ENCODE measurements at regions not wholly inside any gene's neighbourhood (a gene's known extent, or its start where the extent isn't known, plus 50 kb on each side); places are given as distances from the start of the nearest gene placed in this dataset.

DNA sequence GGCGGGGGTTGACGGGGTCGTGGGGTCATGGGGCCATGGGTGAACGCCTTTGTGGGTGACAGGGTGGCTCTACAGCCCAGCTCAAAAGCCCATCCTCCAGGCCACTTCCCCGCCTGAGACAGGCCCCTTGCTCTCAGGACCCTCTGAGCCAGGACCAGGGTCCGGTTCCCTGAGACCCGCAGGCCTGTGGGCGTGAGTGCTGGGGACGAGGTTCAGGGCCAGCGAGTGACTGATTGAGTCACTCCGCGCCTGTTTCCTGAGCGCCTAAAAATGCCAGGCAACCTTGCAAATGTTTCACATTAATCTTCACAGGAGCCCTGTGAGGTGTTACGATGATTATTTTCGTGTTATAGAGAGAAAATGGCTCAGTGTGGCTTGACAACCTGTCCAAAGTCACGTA, 97.8 kb downstream of the ZNF674 start:
- in situ Hi-C loops (cut with HindIII; ENCODE audit: low pct_ligation_motif_present, low pct_unique_long_range_greater_than_20kb, low sequenced_read_pairs): no loop called here
- DNase-seq: peak; percentile 4

DNA sequence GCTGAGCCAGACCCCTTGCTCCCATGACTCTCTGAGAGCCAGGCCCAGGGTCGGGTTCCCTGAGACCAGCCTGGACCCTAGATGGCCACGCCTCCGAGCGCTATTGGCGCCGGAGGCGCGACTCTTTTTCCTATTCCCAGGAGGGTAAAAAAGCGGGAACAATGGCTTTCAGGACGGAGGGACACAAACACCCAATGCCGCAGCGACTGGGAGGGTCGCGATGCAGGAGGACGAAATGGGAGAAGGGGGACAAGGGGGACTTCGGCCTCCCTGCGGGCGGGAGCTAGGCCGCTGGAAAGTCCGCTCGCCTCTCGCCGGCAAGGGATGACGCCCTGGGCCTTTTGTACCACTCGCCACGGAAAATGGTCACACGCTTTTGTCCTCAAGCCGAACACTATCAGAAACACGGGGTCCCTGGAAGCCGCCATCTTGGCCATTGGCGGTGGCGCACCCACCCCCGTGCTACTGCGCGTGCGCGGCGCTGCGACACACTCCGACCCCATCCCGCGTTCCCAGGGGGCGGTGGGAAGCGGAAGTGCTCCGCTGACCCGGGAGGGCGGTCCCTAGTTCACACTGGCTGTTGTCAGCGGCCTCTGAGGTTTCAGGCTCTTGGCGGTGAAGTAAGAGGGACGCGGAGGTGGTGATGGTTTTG, 98.4 kb downstream of the ZNF674 start:
- in situ Hi-C loops (cut with HindIII; ENCODE audit: low pct_ligation_motif_present, low pct_unique_long_range_greater_than_20kb, low sequenced_read_pairs): no loop called here
- peak; percentile 76 for DNase-seq

- in situ Hi-C loops (cut with HindIII; ENCODE audit: low pct_ligation_motif_present, low pct_unique_long_range_greater_than_20kb, low sequenced_read_pairs): no loop called here
- DNase-seq: peak; percentile 77
These were observed 101.2 kb downstream of the ZNF674 start for GRCh38 chrX:46444011-46444410.

GRCh38 chrX:46436744-46437143, 108.5 kb downstream of the ZNF674 start:
- in situ Hi-C loops (cut with HindIII; ENCODE audit: low pct_ligation_motif_present, low pct_unique_long_range_greater_than_20kb, low sequenced_read_pairs): no loop called here
- DNase-seq: no peak

GRCh38 chrX:46433892-46434291, 111.3 kb downstream of the ZNF674 start:
- DNase-seq: no peak
- in situ Hi-C loops (cut with HindIII; ENCODE audit: low pct_ligation_motif_present, low pct_unique_long_range_greater_than_20kb, low sequenced_read_pairs): no loop called here

GRCh38 chrX:46408553-46409407, 136.4 kb downstream of the ZNF674 start:
- DNase-seq: peak; percentile 46
- in situ Hi-C loops (cut with HindIII; ENCODE audit: low pct_ligation_motif_present, low pct_unique_long_range_greater_than_20kb, low sequenced_read_pairs): no loop called here

- no peak for DNase-seq
- in situ Hi-C loops (cut with HindIII; ENCODE audit: low pct_ligation_motif_present, low pct_unique_long_range_greater_than_20kb, low sequenced_read_pairs): no loop called here
These were observed 137.5 kb downstream of the ZNF674 start for GRCh38 chrX:46407753-46408130.

GRCh38 chrX:46407036-46407752, 138.0 kb downstream of the ZNF674 start:
- no peak for DNase-seq
- in situ Hi-C loops (cut with HindIII; ENCODE audit: low pct_ligation_motif_present, low pct_unique_long_range_greater_than_20kb, low sequenced_read_pairs): no loop called here

DNA sequence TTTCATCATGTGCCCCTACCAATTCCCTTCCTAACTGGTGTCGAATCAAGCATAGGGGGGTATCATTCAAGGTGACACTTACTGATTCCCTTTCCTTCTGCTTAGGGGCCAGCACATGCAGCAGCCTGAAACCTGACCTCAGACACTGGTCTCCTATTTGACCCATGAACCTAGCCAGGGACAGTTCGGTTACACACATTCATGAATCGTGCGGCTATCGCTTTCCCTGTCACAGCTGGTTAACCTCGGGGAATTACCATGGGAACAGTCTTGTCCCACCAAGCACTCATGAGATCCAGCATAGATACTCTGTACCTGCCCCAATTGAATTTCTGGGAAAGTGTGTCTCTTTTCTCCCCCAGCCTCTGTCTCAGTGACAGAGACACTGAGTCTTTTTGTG, 140.4 kb downstream of the ZNF674 start:
- no peak for DNase-seq
- in situ Hi-C loops (cut with HindIII; ENCODE audit: low pct_ligation_motif_present, low pct_unique_long_range_greater_than_20kb, low sequenced_read_pairs): no loop called here

- in situ Hi-C loops (cut with HindIII; ENCODE audit: low pct_ligation_motif_present, low pct_unique_long_range_greater_than_20kb, low sequenced_read_pairs): no loop called here
- no peak for DNase-seq
These were observed 144.4 kb downstream of the ZNF674 start for GRCh38 chrX:46400530-46401443.

DNA sequence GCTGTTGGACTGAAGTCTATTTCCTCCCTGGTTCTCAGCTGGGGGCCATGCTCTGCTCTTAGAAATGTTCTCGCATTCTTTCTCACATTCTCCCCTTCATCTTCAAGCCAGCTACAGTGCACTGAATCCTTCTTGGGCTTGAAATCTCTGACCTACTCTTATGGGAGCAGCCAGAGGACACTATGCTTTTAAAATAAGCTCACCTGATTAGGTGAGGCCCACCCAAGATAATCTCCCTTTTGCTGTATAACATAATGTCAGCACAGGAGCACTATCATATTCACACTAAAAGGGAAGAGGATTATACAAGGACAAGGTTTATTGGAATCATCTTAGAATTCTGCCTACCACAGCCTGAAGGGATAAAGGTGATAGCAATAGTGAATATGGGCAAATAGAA, 146.3 kb downstream of the ZNF674 start:
- in situ Hi-C loops (cut with HindIII; ENCODE audit: low pct_ligation_motif_present, low pct_unique_long_range_greater_than_20kb, low sequenced_read_pairs): no loop called here

DNA sequence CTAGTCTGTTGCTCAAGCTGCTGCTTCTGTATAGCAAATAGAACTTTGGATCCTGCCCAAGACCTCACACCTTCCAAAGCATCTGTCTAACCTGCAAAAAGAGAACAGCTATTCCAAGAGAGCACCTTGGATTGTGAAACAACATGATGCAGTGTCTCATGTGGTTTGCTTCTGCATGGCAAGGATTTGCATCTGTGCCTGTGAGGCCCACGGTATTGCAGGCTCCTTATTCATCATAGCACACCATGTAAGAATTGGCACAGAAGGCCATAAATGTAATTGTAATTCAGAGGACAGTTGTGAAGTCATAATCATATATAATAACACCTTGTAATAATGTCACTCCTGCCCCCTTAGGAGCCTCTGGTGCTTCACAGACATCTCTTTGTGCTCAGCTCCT, 147.1 kb downstream of the ZNF674 start:
- no peak for DNase-seq
- in situ Hi-C loops (cut with HindIII; ENCODE audit: low pct_ligation_motif_present, low pct_unique_long_range_greater_than_20kb, low sequenced_read_pairs): no loop called here

More for the DNA sequence above, 146.3 kb downstream of the ZNF674 start:
- no peak for DNase-seq

- peak; percentile 5 for DNase-seq
- in situ Hi-C loops (cut with HindIII; ENCODE audit: low pct_ligation_motif_present, low pct_unique_long_range_greater_than_20kb, low sequenced_read_pairs): no loop called here
These were observed 158.7 kb downstream of the ZNF674 start for GRCh38 chrX:46386511-46386910.

DNA sequence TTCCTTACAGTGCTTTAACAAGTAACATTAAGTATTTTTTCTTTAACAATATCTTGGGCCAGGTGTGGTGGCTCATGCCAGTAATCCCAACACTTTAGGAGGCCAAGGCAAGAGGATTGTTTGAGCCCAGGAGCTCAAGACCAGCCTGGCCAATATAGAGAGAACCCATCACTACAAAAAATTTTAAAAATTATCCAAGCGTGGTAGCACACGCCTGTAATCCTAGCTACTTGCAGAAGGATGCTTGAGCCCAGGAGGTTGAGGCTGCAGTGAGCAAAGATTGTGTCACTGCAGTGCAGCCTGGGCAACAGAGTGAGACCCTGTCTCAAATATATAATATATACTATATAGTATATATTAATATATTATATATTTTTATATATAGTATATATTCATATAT, 162.2 kb downstream of the ZNF674 start:
- DNase-seq: no peak
- in situ Hi-C loops (cut with HindIII; ENCODE audit: low pct_ligation_motif_present, low pct_unique_long_range_greater_than_20kb, low sequenced_read_pairs): no loop called here

DNA sequence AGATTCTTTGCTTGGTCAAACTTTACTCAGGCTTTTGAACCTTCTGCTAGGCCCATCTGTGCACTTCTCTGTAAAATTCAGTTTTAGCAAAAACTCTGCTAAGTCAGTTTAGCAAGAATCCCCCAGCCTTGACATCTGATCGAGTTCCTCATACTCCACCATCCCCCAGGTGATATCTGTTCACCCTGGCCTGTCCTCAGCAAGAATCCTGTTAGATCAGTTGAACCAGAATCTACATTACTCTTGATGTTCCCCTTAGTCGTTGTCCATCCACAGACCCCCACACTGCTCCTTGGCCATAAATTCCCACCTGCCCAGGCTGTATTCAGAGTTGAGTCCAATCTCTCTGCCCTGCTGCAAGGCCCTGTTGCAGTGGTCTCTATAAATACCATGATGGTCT, 162.6 kb downstream of the ZNF674 start:
- in situ Hi-C loops (cut with HindIII; ENCODE audit: low pct_ligation_motif_present, low pct_unique_long_range_greater_than_20kb, low sequenced_read_pairs): no loop called here
- DNase-seq: no peak

- in situ Hi-C loops (cut with HindIII; ENCODE audit: low pct_ligation_motif_present, low pct_unique_long_range_greater_than_20kb, low sequenced_read_pairs): no loop called here
- DNase-seq: peak; percentile 15
These were observed 163.6 kb downstream of the ZNF674 start for GRCh38 chrX:46381630-46382029.

DNA sequence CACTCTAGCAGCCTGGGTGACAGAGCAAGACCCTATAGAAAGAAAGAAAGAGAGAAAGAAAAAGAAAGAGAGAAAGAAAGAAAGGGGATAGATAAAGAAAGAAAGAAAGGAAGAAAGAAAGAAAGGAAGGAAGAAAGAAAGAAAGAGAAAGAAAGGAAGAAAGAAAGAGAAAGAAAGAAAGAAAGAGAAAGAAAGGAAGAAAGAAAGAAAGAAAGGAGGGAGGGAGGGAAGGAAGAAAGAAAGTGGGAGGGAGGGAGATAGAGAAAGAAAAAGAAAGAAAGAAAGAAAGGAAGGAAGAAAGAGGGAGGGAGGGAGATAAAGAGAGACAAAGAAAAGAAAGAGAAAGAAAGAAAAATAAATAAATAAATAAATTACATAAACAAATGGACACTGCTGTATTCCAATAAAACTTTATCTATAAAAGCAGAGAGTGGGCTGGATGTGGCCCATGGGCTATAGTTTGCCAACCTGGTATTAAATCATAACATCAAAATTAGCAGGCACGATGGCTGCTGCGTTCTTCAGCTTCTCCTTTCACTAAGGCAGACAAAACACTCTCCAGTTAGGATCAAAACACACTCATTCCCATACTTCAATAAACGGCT, 165.0 kb downstream of the ZNF674 start:
- no peak for DNase-seq
- in situ Hi-C loops (cut with HindIII; ENCODE audit: low pct_ligation_motif_present, low pct_unique_long_range_greater_than_20kb, low sequenced_read_pairs): no loop called here

- DNase-seq: peak; percentile 59
- in situ Hi-C loops (cut with HindIII; ENCODE audit: low pct_ligation_motif_present, low pct_unique_long_range_greater_than_20kb, low sequenced_read_pairs): no loop called here
These were observed 168.9 kb downstream of the ZNF674 start for GRCh38 chrX:46376246-46376885.
